TTC549 (cell line): ENCODE measurements at regions not wholly inside any gene's neighbourhood (a gene's known extent, or its start where the extent isn't known, plus 50 kb on each side); places are given as distances from the start of the nearest gene placed in this dataset.

Source experiments
- FAIRE-seq: peaks from 2 replicates; lab custom pipeline; 2012; peaks lifted over from hg19 to GRCh38; lab: Jason Lieb, UNC

DNA sequence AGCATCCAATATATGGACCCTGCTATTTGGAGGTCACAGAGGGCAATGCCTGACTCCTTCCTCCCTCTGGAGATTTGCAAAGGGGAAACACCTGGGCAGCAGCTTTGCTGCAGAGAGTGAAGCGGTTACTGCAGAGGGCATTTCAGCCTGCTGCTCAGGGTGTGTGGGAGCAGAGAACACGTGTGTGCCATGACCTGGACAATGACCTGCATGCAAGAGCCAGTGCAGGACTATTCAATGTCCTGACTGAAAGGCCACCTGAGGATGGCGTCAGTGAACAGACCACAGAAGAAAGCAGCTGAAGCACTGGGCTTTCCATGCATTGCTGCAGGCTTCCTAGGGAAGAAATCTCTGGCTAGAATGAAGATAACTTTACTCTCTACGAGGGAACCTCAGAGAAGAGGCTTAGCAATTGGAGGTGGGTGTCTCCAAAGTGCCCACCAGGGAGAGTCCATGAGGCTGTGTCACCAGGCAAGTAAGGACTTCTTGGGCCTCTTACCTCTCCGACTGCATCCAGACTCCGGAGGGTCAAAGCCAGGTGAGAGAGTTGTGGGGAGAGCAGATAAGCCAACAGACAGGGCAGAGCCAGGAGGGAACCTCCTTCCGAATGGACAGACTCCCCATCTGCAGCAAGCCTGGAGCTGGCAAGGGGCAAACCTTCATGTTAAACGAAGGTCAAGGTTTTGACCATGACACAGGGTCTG lies 52.9 kb upstream of the PMEPA1 start:
- no peak for FAIRE-seq

DNA sequence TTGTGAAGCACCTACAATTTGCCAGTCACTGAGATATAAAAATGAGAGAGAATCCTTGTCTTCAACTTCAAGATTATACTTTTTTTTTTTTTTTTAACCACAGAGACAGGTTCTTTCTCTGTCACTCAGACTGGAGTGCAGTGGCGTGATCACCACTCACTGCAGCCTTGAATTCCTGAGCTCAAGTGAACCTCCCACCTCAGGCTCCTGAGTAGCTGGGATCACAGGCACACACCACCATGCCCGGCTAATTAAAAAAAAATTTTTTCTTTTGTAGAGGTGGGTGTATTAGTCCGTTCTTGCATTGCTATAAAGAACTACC lies 51.6 kb upstream of the PMEPA1 start:
- no peak for FAIRE-seq

DNA sequence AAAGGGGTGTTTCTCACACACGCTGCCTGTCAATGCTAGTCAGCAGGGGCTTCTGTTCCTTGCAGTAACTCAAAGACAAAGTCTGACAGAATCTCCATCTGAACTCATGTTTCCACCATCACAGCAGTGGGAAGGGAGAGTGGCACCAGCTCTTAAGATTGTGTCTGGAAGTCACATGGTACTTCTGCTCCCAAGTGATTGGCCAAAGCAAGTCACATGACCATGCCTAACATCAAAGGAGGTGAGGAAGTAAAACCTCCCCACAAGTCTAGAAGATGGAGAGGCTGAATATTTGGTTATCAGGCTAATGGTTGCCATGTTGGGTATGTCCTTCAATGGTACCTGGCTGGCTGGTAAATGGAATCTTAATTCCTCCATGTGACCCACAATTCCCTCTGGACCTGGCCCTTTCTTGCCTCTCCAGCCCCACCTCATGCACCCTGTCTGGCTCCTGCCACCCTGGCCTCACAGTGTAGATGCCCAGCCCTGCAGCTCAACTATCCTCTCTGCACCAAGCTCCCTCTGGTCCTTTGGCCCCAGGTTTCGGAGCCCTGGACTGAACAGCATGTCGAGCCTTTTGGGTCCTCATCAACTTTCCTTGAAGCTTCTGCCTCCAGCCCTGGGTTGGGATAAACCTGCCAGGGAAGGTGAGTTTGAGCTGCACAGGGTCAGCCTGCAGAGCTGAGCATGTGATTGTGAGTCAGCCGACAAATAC lies 51.0 kb upstream of the PMEPA1 start:
- FAIRE-seq = no peak

- no peak for FAIRE-seq
Measured at GRCh38 chr20:57759724-57760123, 49.9 kb upstream of the PMEPA1 start.
